Right ventricle myocardium superior (tissue), 1 donor: ENCODE measurements at regions not wholly inside any gene's neighbourhood (a gene's known extent, or its start where the extent isn't known, plus 50 kb on each side); places are given as distances from the start of the nearest gene placed in this dataset.
A peak's percentile ranks its signal among the peaks of the same experiment; 100 is the strongest.

Experiments used
- ATAC-seq: fragments of 200-7000 bp; cut with Tn5 transposase; one replicate; pipeline ENCODE4 v1.9.1; 2020; ENCODE audit warnings: mild to moderate bottlenecking; ENCODE audit not compliant: poor library complexity
- DNase-seq: peaks from one replicate; pipeline ENCODE4 v3.0.0-alpha.2; 2020
- intact Hi-C: fragments of 100-400 bp; cut with DNase I; formaldehyde crosslinking; loops from one replicate; pipeline ENCODE4 v1.11.2; 2022
- donor health status: DM: no; HTN: yes; CAD: no; lungs with severe emphysema.

DNA sequence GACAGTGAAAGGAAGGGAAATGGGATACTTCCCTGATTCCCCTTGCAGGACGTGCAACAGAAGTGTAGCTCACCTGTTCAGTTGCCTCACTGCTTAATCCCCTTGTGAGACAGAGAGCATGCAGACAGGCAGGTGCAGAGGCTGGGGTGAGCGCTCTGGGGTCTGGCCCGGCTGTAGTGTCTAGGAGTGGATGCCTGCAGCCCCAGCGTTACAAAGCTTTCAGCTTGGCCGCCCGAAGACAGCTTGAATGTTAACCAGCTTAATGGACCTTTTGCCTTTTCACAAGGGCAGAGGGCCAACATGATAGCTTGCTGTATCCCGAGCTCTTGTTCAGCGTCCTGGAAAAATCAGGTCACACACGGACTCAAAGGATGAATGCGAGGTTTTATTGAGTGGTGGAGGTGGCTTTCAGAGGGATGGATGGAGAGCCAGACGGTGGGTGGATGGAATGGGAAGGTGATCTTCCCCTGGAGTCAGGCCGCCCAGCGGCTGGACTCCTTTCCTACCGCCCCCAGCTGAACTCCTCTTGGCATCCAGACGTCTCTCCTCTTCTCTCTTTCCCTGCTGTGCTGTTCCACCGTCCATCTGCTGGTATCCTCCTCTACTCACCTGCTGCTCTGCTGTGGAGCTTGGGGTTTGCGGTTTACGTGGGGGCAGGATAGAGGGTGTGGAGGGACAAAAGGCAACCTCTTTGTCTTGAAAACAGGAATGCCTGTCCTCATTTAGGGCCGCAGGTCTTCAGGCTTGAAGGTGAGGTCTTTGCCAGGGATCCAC is 86.2 kb upstream of the RESF1 start:
- ATAC-seq (no peak), DNase-seq (no peak)
- intact Hi-C loops = no loop called here

DNA sequence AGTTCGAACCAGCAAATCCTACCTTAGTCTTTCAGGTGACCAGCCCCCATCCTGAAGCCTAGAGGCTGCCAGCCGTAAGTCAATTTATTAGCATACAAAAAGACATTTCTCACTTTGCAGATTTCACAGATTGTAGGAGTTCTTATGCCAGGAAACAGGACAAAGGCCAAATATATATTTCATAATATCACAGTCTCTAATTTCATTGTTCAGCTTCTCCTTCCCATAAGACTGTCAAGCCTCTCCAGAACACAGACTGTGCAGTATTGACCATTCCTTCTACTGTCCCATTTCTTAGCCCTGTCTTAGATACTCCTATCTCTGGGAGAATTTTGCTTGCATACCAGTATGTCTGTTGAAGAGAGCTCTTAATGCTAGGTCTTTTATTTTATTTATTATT is 89.2 kb upstream of the RESF1 start:
- ATAC-seq (no peak), DNase-seq (no peak)
- intact Hi-C loops = no loop called here

DNA sequence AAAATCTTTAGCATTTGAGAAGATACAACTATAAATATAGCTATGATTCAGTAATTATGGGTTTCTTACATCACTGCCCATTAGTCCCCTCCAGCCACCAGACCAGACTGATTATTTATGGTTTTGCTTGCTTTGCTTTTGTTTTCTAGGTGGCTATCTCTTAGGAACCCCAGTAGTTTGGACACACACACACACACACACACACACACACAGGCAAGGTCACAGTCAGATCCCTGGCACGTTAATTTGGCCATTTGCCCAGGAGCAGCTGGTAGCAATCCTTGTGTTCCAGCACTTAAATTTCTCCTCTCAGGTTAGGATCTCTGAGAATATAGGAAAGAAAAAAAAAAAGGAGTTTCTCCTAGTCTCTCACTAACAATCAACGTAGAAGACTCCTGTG is 90.2 kb upstream of the RESF1 start:
- intact Hi-C loops = no loop called here
- ATAC-seq (peak; percentile 77), DNase-seq (peak; percentile 57)

DNA sequence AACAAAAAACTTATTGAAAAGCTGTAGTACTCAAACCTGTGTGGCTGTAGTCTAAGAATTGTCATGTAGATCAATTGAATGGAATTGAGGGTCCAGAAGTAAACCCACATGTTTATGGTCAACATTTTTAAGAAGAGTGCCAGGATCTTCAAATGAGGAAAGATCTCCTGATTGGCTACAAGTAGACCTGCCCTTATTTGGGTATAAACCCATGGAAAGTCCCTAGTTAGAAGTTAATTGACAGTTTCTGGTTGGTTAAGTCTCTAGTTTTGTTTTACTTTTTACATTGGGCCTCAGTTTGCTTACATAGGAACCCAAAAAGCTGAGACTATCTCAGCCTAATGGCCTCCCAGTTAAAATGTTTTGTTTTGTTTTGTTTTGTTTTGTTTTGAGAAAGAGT is 91.9 kb upstream of the RESF1 start:
- no peak for ATAC-seq
- intact Hi-C loops = no loop called here
- no peak for DNase-seq

DNA sequence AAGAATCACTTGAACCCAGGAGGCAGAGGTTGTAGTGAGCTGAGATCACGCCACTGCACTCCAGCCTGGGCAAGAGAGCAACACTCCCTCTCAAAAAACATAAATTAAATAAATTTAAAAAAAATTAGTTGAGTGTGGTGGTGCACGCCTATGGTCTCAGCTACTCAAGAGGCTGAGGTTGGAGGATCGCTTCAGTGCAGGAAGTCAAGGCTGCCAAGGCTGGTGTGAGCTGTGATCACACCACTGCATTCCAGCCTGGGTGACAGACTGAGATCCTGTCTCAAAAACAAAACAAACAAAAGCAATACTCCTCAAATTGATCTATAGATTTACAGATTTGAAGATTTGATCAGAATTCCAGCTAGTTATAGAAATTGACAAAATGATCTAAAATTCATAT is 92.7 kb upstream of the RESF1 start:
- intact Hi-C loops = no loop called here
- DNase-seq (no peak), ATAC-seq (no peak)

DNA sequence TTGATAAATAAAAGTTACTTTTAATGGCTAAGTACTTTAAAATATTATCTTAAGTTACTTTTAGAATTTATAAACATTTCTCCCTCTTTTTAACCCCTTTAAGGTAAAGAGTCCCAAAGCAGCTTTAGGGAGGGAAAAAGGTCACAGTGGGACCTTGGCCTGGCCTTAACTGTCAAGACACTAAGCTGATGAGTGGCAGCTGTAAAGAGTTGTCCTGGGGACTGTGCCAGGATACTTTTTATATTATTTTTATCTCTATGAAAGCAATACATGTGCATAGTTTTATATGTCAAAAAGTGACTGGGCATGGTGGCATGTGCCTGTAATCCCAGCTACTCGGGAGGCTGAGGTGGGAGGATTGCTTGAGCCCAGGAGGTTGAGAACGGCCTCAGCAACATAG is 94.2 kb upstream of the RESF1 start:
- ATAC-seq (peak; percentile 91), DNase-seq (no peak)
- intact Hi-C loops = no loop called here

DNA sequence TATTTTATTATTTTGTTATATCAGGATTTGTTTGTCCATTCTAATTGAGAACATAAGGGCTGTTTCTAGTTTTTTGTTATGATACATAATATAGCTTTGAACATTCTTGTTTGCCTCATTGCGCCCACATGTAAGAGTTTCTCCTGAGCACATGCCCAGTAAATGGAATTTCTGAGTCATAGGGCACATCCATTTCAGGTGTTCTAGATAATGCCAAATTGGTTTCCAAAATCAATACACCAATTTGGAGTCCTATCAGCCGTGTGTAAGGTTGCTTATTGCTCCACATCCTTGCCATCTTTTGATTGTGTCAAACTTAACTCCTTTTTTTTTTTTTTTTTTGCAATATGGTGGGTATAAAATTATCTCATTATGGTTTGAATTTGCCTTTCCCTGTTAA is 97.9 kb upstream of the RESF1 start:
- intact Hi-C loops = no loop called here

DNA sequence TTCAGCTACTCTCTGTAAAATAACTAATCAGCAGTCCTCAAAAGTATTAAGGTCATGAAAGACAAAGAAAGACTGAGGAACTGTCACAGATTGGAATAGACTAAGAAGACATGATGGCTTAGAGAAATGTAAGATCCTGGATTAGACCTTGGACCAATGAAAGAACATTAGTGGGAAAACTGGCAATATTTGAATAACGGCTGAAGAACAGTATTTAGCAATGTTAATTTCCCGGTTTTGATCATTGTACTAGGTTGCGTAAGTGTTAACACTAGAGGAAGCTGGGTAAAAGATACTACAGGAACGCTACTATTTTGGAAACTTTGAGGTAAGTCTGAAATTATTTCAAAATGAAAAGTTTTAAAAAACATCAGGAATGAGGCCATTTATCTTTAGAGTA is 98.8 kb upstream of the RESF1 start:
- intact Hi-C loops = no loop called here

More for the DNA sequence above, 97.9 kb upstream of the RESF1 start:
- no peak for DNase-seq
- ATAC-seq = no peak

DNA sequence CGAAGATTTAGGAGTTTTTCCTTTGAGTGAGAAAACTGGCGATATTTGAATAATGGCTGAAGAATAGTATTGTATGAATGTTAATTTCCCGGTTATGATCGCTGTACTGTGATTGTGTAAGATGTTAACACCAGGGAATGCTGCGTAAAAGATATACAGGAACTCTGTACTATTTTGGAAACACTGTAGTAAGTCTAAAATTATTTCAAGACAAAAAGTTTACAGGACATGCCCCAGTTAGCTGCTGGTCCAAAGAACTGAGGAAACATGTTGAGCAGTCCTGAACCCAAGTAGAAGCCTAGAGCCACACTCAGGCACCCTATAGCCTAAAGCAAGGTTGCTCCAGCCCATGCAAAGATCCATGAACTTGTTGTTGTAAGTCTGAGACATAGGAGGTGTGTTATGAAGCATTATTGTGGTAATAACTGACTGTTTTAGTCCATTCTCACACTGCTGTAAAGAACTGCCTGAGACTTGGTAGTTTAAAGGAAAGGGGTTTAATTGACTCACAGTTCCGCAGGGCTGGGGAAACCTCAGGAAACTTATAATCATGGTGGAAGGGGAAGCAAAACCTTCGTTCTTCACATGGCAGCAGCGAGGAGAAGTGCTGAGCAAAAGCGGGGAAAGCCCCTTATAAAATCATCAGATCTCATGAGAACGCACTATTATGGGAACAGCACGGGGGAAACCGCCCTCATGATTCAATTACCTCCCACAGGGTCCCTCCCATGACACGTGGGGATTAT is 99.8 kb upstream of the RESF1 start:
- ATAC-seq (no peak), DNase-seq (no peak)
- intact Hi-C loops = no loop called here

More for the DNA sequence above, 98.8 kb upstream of the RESF1 start:
- DNase-seq (no peak), ATAC-seq (no peak)

DNA sequence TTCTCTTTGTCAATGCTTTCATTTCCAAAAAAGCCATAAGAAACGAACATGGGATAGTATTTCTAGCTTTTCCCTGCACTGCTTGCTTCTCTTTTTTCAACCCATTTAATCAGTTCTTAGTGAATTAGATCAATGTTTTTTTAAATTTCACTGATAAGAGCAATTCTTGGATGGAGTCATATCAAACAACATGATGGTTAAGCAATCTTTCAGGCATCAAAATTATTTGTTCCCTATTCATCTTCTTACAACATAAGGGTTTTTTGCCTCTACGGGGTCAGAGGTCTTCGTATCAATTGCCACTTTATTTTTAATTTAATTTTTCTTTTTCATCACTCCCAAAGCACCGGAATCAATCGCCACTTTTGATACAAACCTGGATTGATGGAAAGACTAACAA is 103.8 kb upstream of the RESF1 start:
- intact Hi-C loops = no loop called here
- DNase-seq = no peak
- ATAC-seq = no peak

DNA sequence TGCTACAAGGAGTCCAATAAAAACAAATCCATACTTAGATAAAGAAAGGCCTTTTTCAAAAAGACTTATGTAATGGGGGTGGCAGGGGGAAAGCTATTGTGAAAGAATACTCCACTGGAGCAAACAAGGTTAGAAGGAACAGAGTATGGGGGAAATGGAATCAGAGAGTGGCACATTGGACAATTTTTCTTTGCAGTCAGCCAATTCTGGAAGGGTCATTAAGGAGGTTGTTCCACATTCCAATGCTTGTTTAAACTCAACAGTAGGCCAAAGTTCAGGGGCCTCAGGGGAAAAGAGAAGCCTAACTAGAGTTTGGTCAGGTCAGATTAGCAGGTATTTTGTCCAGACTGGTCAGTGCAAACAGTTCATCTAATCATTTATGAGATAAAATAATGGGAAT is 105.2 kb upstream of the RESF1 start:
- ATAC-seq (peak; percentile 27), DNase-seq (no peak)
- intact Hi-C loops = no loop called here

DNA sequence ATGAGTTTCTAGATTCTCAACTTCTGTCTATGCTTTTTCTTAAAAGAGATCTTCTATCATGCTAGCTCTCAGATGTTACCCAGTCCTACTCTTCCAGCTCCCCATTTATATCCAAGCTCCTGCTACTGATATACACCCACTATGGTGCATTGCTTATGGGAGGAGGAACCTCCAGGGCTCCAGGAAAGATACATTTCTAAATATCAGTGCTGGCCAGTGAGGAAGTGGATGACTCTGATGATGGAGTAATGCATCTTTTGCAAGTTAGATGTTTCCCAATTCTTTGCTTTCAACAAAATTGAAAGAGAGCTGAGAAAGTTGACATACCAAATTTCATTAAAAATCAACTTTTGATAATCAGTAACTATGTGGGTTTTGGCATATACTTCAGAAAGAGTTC is 105.7 kb upstream of the RESF1 start:
- no peak for ATAC-seq
- no peak for DNase-seq
- intact Hi-C loops = no loop called here

DNA sequence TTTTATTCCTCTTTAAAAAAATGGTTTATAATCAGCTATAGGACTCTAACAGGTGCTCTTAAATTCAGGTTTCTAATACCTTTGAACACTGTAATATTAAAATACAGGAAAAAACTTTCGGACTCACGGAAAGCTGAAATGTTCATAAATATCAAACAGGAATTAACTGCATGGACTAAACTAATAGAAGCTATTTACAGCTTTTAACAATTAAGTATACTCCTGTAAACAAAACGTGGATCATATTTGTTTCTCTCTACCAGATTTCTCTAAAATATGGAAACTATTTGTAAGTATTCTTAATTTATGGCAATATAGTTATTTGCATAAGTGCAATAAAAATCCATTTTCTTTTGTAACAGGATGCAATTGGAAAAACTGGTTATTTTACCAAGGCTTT is 108.9 kb upstream of the RESF1 start:
- intact Hi-C loops = no loop called here
- no peak for ATAC-seq

DNA sequence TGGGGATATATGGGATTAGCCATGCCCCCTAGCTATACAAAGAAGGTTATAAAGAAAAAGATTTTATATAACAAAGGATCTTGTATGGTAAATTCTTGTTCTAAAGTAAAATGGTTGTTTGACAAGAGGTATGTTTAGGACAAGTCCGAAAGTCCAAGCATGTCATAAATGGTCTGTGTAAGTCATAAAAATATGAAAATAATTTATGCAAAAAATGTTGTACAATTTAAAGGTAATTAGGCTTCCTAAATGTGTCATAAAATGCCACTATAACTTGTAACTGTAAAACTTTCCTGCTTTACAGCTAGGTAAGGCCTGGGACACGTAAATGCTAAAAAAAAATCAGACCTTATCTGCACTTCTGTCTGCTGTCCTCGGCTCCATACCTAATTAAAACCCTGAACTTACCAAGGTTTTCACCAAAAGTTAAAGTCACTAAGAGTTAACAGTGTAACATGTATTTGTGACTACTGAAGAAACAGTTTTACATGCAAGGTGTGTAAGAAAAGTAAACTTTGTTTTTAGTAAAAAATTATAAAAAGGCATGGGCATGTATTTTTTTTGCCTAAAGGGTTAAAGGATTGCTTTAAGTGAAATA is 110.0 kb upstream of the RESF1 start:
- no peak for DNase-seq
- intact Hi-C loops = no loop called here
- no peak for ATAC-seq

More for the DNA sequence above, 108.9 kb upstream of the RESF1 start:
- no peak for DNase-seq

DNA sequence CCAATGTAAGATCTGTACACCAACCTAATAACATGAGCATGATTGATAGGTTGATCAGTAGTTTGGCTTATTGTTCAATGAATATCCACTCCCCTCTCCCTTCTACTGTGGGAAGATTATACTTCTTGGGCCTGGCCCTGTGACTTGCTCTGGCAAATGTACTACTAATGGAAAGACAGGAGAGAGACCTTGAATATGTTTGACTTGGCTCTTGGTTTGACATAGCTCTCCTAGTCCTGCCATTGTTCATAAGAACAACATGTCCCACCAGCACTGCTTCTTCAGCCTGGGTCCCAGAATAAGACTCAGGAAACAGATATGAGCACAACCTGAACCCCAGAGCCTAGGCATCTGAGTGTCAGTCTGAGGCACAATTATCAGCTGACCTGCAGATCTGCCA is 112.8 kb upstream of the RESF1 start:
- ATAC-seq (no peak), DNase-seq (no peak)
- intact Hi-C loops = no loop called here

DNA sequence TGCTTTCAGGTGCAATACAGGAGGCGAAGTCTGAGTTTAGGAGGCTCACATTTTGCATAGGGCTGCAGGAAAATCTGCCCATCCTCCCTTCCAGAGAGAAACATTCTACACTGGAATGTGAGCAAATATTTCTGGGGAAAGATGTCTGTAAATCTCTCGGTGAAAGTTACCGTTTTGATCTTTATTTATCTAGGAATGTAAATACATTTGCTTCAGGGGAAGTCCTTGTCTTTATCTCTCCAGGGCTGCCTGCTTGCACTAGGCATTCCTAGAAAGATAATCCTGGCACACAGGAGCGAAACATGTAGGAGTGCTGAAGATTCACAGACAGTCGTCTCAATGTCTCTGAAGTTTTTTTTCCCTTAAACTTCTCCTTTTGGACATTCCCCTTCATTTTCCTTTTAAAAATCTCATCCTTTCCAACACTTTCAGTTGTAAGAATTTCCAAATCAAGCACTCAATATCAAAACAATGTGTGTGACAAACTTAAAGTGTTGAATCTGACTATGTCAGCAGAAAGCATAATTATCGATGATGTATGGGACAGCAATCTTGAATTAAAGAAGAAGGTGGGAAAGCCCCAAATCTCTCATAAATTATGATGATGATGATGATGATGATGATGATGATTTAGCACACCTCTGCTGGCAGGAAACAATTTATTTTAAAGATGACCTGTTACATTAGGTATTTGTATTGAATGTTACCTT is 113.4 kb upstream of the RESF1 start:
- intact Hi-C loops = no loop called here
- ATAC-seq = no peak

DNA sequence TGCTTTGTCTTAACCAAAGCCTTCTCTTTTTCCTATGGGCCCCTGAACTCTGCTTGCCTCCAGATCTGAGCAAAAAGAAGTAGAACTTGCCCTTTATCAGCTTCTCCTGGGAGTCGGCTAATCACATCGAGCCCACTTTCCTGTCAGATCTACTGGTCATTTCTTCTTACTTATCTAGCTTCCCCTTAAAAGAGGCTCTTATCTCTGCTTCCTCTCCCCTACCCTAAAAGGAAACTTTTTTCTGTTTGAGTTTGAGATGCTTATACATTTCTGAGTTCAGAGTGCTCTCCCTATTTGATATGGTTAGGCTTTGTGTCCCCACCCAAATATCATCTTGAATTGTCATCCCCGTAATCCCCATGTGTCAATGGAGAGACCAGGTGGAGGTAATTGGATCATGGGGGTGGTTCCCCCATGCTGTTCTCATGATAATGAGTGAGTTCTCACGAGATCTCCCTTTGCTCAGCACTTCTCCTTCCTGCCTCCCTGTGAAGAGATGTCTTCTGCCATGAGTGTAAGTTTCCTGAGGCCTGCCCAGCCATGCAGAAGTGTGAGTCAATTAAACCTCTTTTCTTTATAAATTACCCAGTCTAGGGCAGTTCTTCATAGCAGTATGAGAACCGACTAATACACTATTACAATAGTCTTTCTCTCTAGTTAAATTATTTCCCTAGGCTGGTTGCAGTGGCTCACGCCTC is 114.7 kb upstream of the AMN1 start:
- intact Hi-C loops = no loop called here
- ATAC-seq = no peak

More for the DNA sequence above, 113.4 kb upstream of the RESF1 start:
- DNase-seq = no peak

DNA sequence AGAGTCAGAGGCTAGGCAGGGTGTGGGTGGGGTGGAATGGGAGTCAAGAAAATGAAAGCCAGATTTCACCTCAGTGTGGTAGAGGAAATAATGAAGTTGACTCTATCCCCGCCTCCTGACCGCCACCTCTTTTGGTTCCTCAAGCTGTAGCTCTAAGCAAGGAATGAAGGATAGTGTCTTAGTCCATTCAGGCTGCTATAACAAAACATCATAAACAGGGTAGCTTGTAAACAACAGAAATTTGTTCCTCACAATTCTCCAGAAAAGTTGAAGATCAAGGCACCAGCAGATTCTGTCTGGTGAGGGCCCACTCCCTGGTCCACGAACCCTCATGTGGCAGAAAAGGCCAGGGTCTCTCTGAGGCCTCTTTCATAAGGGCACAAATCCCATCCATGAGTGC is 109.1 kb upstream of the AMN1 start:
- DNase-seq (no peak), ATAC-seq (no peak)
- intact Hi-C loops = no loop called here

More for the DNA sequence above, 114.7 kb upstream of the AMN1 start:
- no peak for DNase-seq
